Activated naive CD4-positive, alpha-beta T cell (primary cell): ENCODE measurements at regions not wholly inside any gene's neighbourhood (a gene's known extent, or its start where the extent isn't known, plus 50 kb on each side); places are given as distances from the start of the nearest gene placed in this dataset.

Experiments
- DNase-seq, 4 experiments: peaks; one replicate each; lab custom pipeline; 2025; lab: John Stamatoyannopoulos, UW

GRCh38 chr16:79653373-79653891 is 52.9 kb upstream of the MAF start:
- no peak for DNase-seq

GRCh38 chr16:79651363-79651762 is 50.8 kb upstream of the MAF start:
- no peak for DNase-seq
